ENCODE measurements at regions not wholly inside any gene's neighbourhood (a gene's known extent, or its start where the extent isn't known, plus 50 kb on each side); places are given as distances from the start of the nearest gene placed in this dataset.
A peak's percentile ranks its signal among the peaks of the same experiment; 100 is the strongest.
"Not testable (repeated sequence)": the region's sequence is repeated elsewhere in the genome, so short reads cannot be mapped to it uniquely, and the experiment has no call there.

DNA sequence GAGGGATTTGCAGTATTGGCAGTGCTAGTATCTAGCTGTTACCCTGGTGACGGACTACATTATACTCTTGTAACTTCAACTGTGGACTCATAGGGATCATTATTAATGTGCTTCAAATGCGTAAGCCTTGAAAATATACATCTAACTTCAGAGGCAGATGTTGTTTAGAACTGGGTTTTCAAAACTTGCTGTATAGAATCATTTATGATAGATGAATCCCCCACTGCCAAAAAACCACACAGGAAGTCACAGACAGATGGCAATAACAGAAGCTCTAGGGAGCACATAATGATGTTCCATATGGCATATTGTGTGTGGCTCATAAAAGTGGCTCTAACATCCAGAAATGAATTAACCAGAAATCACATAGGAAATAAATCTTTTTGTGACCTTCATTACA, 62.3 kb upstream of the RELL1 start:
- WGBS, 3 donors: 58 to 73% (median 70%) methylated on average over 2 of the region's 2 CpGs
- FAIRE-seq (no peak), DNase-seq (peak in 1 of 2 donors; percentile 17)
- no peak overlapping the region for H3K4me3 ChIP-seq (ENCODE audit: low read depth in 1 of 3, low read length in 3 of 3)
- H3K4me1 ChIP-seq (ENCODE audit: control insufficient read depth in 3 of 3, insufficient read depth in 2 of 3, low read depth in 1 of 3, low read length in 2 of 3): no peaks in the 10 kb centered on the region
- no peak overlapping the region for H3K27ac ChIP-seq (ENCODE audit: low read depth in 1 of 3, low read length in 2 of 3)
- H3K36me3 ChIP-seq (ENCODE audit: control insufficient read depth in 3 of 3, insufficient read depth in 2 of 3, low read depth in 1 of 3, low read length in 3 of 3): no peaks in the 10 kb centered on the region
- H3K9me3 ChIP-seq (ENCODE audit: control insufficient read depth in 2 of 2, insufficient read depth in 1 of 2, low read depth in 1 of 2, low read length in 1 of 2): peaks cover 0 to 11% of the 10 kb centered on the region in 2 donors
- H3K27me3 ChIP-seq (ENCODE audit: control insufficient read depth in 3 of 3, insufficient read depth in 3 of 3, low read length in 3 of 3): no peaks in the 10 kb centered on the region

DNA sequence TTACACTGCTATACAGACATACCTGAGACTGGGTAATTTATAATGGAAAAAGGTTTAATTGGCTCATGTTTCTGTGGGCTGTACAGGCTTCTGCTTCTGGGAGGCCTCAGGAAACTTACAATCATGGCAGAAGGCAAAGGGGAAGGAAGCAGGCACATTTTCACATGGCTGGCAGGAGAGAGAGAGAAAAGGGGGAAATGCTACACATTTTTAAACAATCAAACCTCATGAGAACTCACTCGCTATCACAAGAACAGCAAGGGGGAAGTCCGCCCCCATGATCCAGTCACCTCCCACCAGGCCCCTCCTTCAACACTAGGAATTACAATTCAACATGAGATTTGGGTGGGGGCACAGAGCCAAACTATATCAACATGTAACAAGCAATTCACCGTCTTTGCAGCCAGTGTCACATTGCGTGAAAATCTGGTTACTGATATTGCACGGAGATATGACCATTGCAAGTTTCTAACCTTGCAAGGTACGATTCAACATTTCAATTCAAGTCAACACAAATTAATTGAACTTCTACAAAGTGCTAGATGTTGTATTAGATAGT, 61.7 kb upstream of the RELL1 start:
- no peaks in the 10 kb centered on the region for H3K4me1 ChIP-seq (ENCODE audit: control insufficient read depth in 3 of 3, insufficient read depth in 2 of 3, low read depth in 1 of 3, low read length in 2 of 3)
- no peak overlapping the region for H3K4me3 ChIP-seq (ENCODE audit: low read depth in 1 of 3, low read length in 3 of 3)
- FAIRE-seq (no peak), DNase-seq (no peak)
- 67 to 91% (median 87%) methylated on average over 6 of the region's 6 CpGs for WGBS, 3 donors
- H3K36me3 ChIP-seq (ENCODE audit: control insufficient read depth in 3 of 3, insufficient read depth in 2 of 3, low read depth in 1 of 3, low read length in 3 of 3): no peaks in the 10 kb centered on the region
- peaks cover 0 to 11% of the 10 kb centered on the region in 2 donors for H3K9me3 ChIP-seq (ENCODE audit: control insufficient read depth in 2 of 2, insufficient read depth in 1 of 2, low read depth in 1 of 2, low read length in 1 of 2)
- no peaks in the 10 kb centered on the region for H3K27me3 ChIP-seq (ENCODE audit: control insufficient read depth in 3 of 3, insufficient read depth in 3 of 3, low read length in 3 of 3)
- no peak overlapping the region for H3K27ac ChIP-seq (ENCODE audit: low read depth in 1 of 3, low read length in 2 of 3)

DNA sequence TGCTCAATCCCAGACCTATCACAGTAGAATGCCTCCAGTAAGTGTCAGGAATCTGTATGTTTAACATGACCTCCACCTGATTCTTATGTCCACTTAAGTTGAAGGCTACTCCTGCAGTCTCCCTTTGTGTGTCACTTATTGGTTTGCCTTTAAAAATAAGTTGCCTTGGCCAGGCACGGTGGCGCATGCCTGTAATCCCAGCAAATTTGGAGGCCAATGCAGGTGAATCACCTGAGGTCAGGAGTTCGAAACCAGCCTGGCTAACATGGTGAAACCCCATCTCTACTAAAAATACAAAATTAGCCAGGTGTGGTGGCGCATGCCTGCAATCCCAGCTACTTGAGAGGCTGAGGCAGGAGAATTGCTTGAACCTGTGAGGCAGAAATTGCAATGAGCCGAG, 60.7 kb upstream of the RELL1 start:
- not testable (repeated sequence) for H3K4me3 ChIP-seq (ENCODE audit: low read depth in 1 of 3, low read length in 3 of 3); H3K36me3 ChIP-seq (ENCODE audit: control insufficient read depth in 3 of 3, insufficient read depth in 2 of 3, low read depth in 1 of 3, low read length in 3 of 3); FAIRE-seq; DNase-seq; H3K27ac ChIP-seq (ENCODE audit: low read depth in 1 of 3, low read length in 2 of 3); H3K27me3 ChIP-seq (ENCODE audit: control insufficient read depth in 3 of 3, insufficient read depth in 3 of 3, low read length in 3 of 3); H3K4me1 ChIP-seq (ENCODE audit: control insufficient read depth in 3 of 3, insufficient read depth in 2 of 3, low read depth in 1 of 3, low read length in 2 of 3)
- 84 to 92% (median 87%) methylated on average over 5 of the region's 5 CpGs for WGBS, 3 donors
- peaks cover 0 to 11% of the 10 kb centered on the region in 2 donors for H3K9me3 ChIP-seq (ENCODE audit: control insufficient read depth in 2 of 2, insufficient read depth in 1 of 2, low read depth in 1 of 2, low read length in 1 of 2)

DNA sequence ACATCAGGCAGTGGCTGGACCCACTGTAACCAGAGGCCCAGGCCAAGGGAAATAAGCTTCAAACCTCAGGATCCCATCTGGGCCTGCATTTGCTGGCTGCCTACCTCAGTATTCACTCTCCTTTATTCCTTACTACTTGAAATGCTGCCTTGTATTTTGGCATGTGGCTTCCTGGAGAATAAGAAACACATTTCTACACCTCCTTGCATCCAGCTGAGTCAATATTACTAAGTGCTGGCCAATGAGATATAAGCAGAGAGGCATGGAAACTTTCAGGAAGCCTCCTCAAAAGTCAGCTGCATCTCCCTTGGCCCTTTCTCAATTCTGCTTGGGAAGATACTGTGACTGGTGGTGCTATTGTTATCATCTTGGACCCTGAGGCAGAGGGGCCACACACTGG, 59.8 kb upstream of the RELL1 start:
- Histone ChIP-seq H3K4me1 (ENCODE audit: control insufficient read depth in 3 of 3, insufficient read depth in 2 of 3, low read depth in 1 of 3, low read length in 2 of 3) (no peaks in the 10 kb centered on the region), H3K9me3 (ENCODE audit: control insufficient read depth in 2 of 2, insufficient read depth in 1 of 2, low read depth in 1 of 2, low read length in 1 of 2) (peaks cover 0 to 11% of the 10 kb centered on the region in 2 donors), H3K4me3 (ENCODE audit: low read depth in 1 of 3, low read length in 3 of 3) (no peak overlapping the region), H3K27me3 (ENCODE audit: control insufficient read depth in 3 of 3, insufficient read depth in 3 of 3, low read length in 3 of 3) (no peaks in the 10 kb centered on the region), H3K36me3 (ENCODE audit: control insufficient read depth in 3 of 3, insufficient read depth in 2 of 3, low read depth in 1 of 3, low read length in 3 of 3) (no peaks in the 10 kb centered on the region), H3K27ac (ENCODE audit: low read depth in 1 of 3, low read length in 2 of 3) (no peak overlapping the region)
- DNase-seq (no peak), FAIRE-seq (no peak)

DNA sequence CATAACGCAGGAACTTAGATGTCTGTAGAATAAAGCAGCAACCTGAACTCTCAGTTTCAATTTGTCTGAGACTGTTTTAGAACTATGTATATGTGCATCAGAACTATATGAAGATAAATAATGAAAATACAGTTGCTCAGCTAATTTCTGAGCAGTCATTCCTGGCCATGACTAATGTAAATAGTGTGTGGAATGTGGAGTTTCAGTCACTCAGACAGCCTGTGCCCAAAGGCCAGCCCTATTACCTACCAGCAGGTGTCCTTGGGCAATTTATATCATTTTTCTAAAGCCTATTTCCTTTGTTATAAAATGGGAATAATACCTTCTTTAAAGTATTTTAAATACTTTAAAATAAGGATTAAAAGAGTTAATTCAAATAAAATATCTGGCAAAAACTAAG, 56.0 kb upstream of the RELL1 start:
- 35 to 90% (median 67%) methylated on average over 1 of the region's 1 CpG for WGBS, 3 donors
- DNase-seq: no peak
- Histone ChIP-seq H3K4me1 (ENCODE audit: control insufficient read depth in 3 of 3, insufficient read depth in 2 of 3, low read depth in 1 of 3, low read length in 2 of 3) (no peaks in the 10 kb centered on the region), H3K36me3 (ENCODE audit: control insufficient read depth in 3 of 3, insufficient read depth in 2 of 3, low read depth in 1 of 3, low read length in 3 of 3) (no peaks in the 10 kb centered on the region), H3K27ac (ENCODE audit: low read depth in 1 of 3, low read length in 2 of 3) (no peak overlapping the region), H3K4me3 (ENCODE audit: low read depth in 1 of 3, low read length in 3 of 3) (no peak overlapping the region), H3K27me3 (ENCODE audit: control insufficient read depth in 3 of 3, insufficient read depth in 3 of 3, low read length in 3 of 3) (no peaks in the 10 kb centered on the region), H3K9me3 (ENCODE audit: control insufficient read depth in 2 of 2, insufficient read depth in 1 of 2, low read depth in 1 of 2, low read length in 1 of 2) (peaks cover 0 to 11% of the 10 kb centered on the region in 2 donors)
- FAIRE-seq: no peak

DNA sequence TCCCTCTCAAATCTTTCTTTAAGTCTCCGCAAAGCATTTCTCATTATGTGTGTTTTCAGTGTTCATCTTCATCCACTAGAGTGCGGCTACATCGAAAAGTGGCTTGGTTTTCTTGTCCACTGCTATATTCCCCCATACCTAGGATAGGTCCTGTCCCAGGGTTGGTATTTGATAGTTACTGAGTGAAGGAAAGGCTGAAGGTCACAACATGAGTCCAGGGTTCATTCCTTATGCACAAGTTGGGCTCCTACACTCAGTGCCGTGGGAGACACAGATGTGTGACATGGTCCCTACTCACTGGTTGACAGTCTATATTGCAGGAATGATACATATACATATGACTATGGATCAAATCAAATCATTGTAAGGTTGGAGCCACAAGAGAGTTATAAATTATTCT, 55.4 kb upstream of the RELL1 start:
- H3K4me3 ChIP-seq (ENCODE audit: low read depth in 1 of 3, low read length in 3 of 3): no peak overlapping the region
- no peak for FAIRE-seq
- WGBS, 3 donors: 87 to 95% (median 89%) methylated on average over 4 of the region's 4 CpGs

DNA sequence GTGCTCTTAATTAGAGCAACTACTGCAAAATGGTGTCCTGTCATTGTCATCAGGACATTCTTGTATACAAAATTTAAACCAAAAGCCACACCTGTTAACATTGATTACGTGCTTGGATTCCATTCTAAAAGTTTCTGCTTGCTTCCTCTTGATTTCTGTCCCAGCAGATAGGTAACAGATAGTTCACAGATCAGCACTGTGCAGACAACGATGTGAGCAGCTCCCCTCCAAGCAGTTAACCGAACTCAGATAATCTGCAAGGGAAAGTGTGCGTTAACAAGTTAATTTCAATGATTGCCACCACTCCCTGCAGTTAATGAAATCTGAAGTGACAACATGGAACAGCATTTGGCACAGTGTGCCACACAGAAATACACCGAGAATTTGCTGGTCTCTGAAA, 54.4 kb upstream of the RELL1 start:
- H3K27me3 ChIP-seq (ENCODE audit: control insufficient read depth in 3 of 3, insufficient read depth in 3 of 3, low read length in 3 of 3): no peaks in the 10 kb centered on the region
- DNase-seq: no peak
- no peak for FAIRE-seq
- H3K36me3 ChIP-seq (ENCODE audit: control insufficient read depth in 3 of 3, insufficient read depth in 2 of 3, low read depth in 1 of 3, low read length in 3 of 3): no peaks in the 10 kb centered on the region
- 38 to 66% (median 40%) methylated on average over 5 of the region's 5 CpGs for WGBS, 3 donors
- H3K4me1 ChIP-seq (ENCODE audit: control insufficient read depth in 3 of 3, insufficient read depth in 2 of 3, low read depth in 1 of 3, low read length in 2 of 3): no peaks in the 10 kb centered on the region
- H3K4me3 ChIP-seq (ENCODE audit: low read depth in 1 of 3, low read length in 3 of 3): no peak overlapping the region
- no peak overlapping the region for H3K27ac ChIP-seq (ENCODE audit: low read depth in 1 of 3, low read length in 2 of 3)
- peaks cover 0 to 1% of the 10 kb centered on the region in 2 donors for H3K9me3 ChIP-seq (ENCODE audit: control insufficient read depth in 2 of 2, insufficient read depth in 1 of 2, low read depth in 1 of 2, low read length in 1 of 2)

More for the DNA sequence above, 55.4 kb upstream of the RELL1 start:
- DNase-seq: peak; percentile 21 to 43
- Histone ChIP-seq H3K36me3 (ENCODE audit: control insufficient read depth in 3 of 3, insufficient read depth in 2 of 3, low read depth in 1 of 3, low read length in 3 of 3) (no peaks in the 10 kb centered on the region), H3K9me3 (ENCODE audit: control insufficient read depth in 2 of 2, insufficient read depth in 1 of 2, low read depth in 1 of 2, low read length in 1 of 2) (peaks cover 0 to 8% of the 10 kb centered on the region in 2 donors), H3K4me1 (ENCODE audit: control insufficient read depth in 3 of 3, insufficient read depth in 2 of 3, low read depth in 1 of 3, low read length in 2 of 3) (no peaks in the 10 kb centered on the region), H3K27ac (ENCODE audit: low read depth in 1 of 3, low read length in 2 of 3) (no peak overlapping the region), H3K27me3 (ENCODE audit: control insufficient read depth in 3 of 3, insufficient read depth in 3 of 3, low read length in 3 of 3) (no peaks in the 10 kb centered on the region)

DNA sequence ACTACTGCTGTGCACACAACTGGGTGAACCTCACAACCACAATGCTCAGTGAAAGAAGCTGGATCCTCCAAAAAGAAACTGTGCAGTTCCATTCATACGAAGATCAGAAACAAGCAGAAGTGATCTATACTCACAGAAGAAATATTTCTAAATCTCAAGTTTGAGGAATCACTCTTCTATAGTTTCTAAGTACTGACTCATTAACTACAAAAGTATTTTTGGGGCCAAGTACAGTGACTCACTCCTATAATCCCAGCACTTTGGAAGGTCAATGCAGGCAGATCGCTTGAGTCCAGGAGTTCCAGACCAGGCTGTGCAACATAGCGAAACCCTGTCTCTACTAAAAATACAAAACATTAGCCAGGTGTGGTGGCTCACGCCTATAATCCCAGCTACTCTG, 51.3 kb upstream of the RELL1 start:
- Histone ChIP-seq H3K27ac (ENCODE audit: low read depth in 1 of 3, low read length in 2 of 3) (no peak overlapping the region), H3K36me3 (ENCODE audit: control insufficient read depth in 3 of 3, insufficient read depth in 2 of 3, low read depth in 1 of 3, low read length in 3 of 3) (no peaks in the 10 kb centered on the region), H3K4me3 (ENCODE audit: low read depth in 1 of 3, low read length in 3 of 3) (no peak overlapping the region), H3K4me1 (ENCODE audit: control insufficient read depth in 3 of 3, insufficient read depth in 2 of 3, low read depth in 1 of 3, low read length in 2 of 3) (peaks cover 0 to 13% (median 0%) of the 10 kb centered on the region in 3 donors), H3K27me3 (ENCODE audit: control insufficient read depth in 3 of 3, insufficient read depth in 3 of 3, low read length in 3 of 3) (no peaks in the 10 kb centered on the region), H3K9me3 (ENCODE audit: control insufficient read depth in 2 of 2, insufficient read depth in 1 of 2, low read depth in 1 of 2, low read length in 1 of 2) (no peaks in the 10 kb centered on the region)
- DNase-seq (no peak), FAIRE-seq (no peak)
- 80 to 92% (median 84%) methylated on average over 4 of the region's 4 CpGs for WGBS, 3 donors
